ENCODE measurements at regions not wholly inside any gene's neighbourhood (a gene's known extent, or its start where the extent isn't known, plus 50 kb on each side); places are given as distances from the start of the nearest gene placed in this dataset.

DNA sequence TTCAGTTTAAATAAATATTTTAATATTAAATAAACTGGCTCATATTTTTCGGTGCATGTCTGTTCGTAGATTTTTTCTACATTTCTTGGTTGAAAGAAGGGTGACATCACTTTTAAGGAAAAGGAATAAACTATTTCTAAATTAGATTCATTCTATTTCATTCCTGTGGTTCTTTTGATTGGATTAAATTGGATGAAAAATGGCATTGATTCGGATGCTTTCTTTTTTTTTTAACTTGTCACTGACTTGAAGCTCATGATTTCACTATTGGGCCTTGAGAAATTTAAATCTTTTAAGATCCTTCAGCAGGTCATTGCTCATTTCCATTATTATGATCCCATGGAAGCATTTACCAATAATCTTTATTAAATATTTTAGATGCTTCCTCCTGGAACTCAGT lies 113.1 kb upstream of the RASSF8 start:
- no peak for DNase-seq (ENCODE audit: low spot score)
- H3K36me3 ChIP-seq (ENCODE audit: control insufficient read depth in 4 of 4, insufficient read depth in 3 of 4, low read depth in 1 of 4, low read length in 3 of 4): no peaks in the 10 kb centered on the region
- no peak for TF ChIP-seq RXRA (IDR thresholded peaks at IDR 0.05)
- no peak for TF ChIP-seq FOXA2 (IDR thresholded peaks at IDR 0.05)
- TF ChIP-seq NR2F2 (IDR thresholded peaks at IDR 0.05): no peak
- TF ChIP-seq GABPA (IDR thresholded peaks at IDR 0.05 in 1 of 2, conservative IDR thresholded peaks at IDR 0.05 in 1 of 2): no peak
- TF ChIP-seq, protein P1, sequence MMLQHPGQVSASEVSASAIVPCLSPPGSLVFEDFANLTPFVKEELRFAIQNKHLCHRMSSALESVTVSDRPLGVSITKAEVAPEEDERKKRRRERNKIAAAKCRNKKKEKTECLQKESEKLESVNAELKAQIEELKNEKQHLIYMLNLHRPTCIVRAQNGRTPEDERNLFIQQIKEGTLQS (IDR thresholded peaks at IDR 0.05): no peak
- no peak overlapping the region for H3K27ac ChIP-seq (ENCODE audit: low read depth in 1 of 2, low read length in 2 of 2)
- H3K27me3 ChIP-seq (ENCODE audit: control insufficient read depth in 4 of 4, insufficient read depth in 4 of 4, low read length in 3 of 4): no peaks in the 10 kb centered on the region
- 92% methylated on average over 3 of the region's 3 CpGs for WGBS
- no peak overlapping the region for H3K9ac ChIP-seq (ENCODE audit: low read depth in 1 of 2, low read length in 2 of 2)
- H3K4me1 ChIP-seq (ENCODE audit: control insufficient read depth in 4 of 4, insufficient read depth in 4 of 4, low read length in 3 of 4): no peaks in the 10 kb centered on the region
- no peak overlapping the region for H3K4me3 ChIP-seq (ENCODE audit: low read depth in 1 of 3, low read length in 3 of 3)
- H3K9me3 ChIP-seq (ENCODE audit: control insufficient read depth in 4 of 4, low read length in 3 of 4): no peaks in the 10 kb centered on the region

GRCh38 chr12:25852792-25853191 lies 105.7 kb upstream of the RASSF8 start:
- TF ChIP-seq NR2F2 (IDR thresholded peaks at IDR 0.05) (no peak), FOXA2 (IDR thresholded peaks at IDR 0.05) (peak; percentile 47)
- TF ChIP-seq, protein P1 (IDR thresholded peaks at IDR 0.05): no peak
- DNase-seq (ENCODE audit: low spot score): no peak
- no peak overlapping the region for H3K4me3 ChIP-seq (ENCODE audit: low read depth in 1 of 3, low read length in 3 of 3)
- H3K4me1 ChIP-seq (ENCODE audit: control insufficient read depth in 4 of 4, insufficient read depth in 4 of 4, low read length in 3 of 4): peaks cover 0 to 10% (median 8%) of the 10 kb centered on the region in 4 donors
- H3K27me3 ChIP-seq (ENCODE audit: control insufficient read depth in 4 of 4, insufficient read depth in 4 of 4, low read length in 3 of 4): no peaks in the 10 kb centered on the region
- H3K9ac ChIP-seq (ENCODE audit: low read depth in 1 of 2, low read length in 2 of 2): no peak overlapping the region
- no peak overlapping the region for H3K27ac ChIP-seq (ENCODE audit: low read depth in 1 of 2, low read length in 2 of 2)
- no peaks in the 10 kb centered on the region for H3K9me3 ChIP-seq (ENCODE audit: control insufficient read depth in 4 of 4, low read length in 3 of 4)
- H3K36me3 ChIP-seq (ENCODE audit: control insufficient read depth in 4 of 4, insufficient read depth in 3 of 4, low read depth in 1 of 4, low read length in 3 of 4): no peaks in the 10 kb centered on the region

DNA sequence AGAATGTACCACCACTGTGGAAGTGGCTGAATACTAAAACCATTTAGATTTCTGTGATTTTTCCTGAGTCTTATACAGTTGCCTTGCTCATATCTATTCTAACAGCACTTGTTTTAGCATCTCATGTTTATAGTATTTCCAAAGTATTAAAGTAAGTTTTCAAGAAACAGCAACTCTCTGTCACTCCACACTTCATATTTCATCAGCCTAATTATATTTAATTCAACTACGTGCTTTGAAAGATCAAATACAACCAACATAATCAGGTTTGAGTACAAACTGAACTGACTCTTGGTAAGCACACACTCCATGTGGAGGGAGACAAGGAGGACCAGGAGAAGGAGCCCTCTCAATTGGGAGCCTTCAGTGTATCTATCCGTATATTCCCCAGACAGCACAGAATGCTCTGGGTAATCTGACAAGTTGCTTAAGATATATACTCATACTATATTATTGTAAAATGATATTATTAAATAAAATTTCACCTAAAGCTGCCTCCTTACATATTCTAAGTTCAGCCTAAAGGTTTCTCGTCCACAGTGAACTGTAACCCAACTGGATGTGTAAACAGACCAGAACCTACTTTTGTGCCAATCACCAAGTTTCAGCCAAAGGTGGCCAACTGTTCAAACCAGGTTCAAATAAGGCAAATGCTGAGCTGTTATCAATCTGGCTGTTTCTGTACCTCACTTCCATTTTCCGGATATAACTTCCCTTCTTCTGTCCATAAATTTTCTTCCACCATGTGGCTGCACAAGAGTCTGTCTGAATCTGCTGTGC lies 105.0 kb upstream of the RASSF8 start:
- H3K9ac ChIP-seq (ENCODE audit: low read depth in 1 of 2, low read length in 2 of 2): no peak overlapping the region
- H3K9me3 ChIP-seq (ENCODE audit: control insufficient read depth in 4 of 4, low read length in 3 of 4): no peaks in the 10 kb centered on the region
- no peaks in the 10 kb centered on the region for H3K36me3 ChIP-seq (ENCODE audit: control insufficient read depth in 4 of 4, insufficient read depth in 3 of 4, low read depth in 1 of 4, low read length in 3 of 4)
- H3K27me3 ChIP-seq (ENCODE audit: control insufficient read depth in 4 of 4, insufficient read depth in 4 of 4, low read length in 3 of 4): no peaks in the 10 kb centered on the region
- H3K4me3 ChIP-seq (ENCODE audit: low read depth in 1 of 3, low read length in 3 of 3): no peak overlapping the region
- peak; percentile 23 to 43 for TF ChIP-seq RXRA (IDR thresholded peaks at IDR 0.05)
- TF ChIP-seq RAD21 (IDR thresholded peaks at IDR 0.05): no peak
- DNase-seq (ENCODE audit: low spot score): no peak
- H3K4me1 ChIP-seq (ENCODE audit: control insufficient read depth in 4 of 4, insufficient read depth in 4 of 4, low read length in 3 of 4): peaks cover 0 to 10% (median 8%) of the 10 kb centered on the region in 4 donors
- H3K27ac ChIP-seq (ENCODE audit: low read depth in 1 of 2, low read length in 2 of 2): no peak overlapping the region
- 48% methylated on average over 4 of the region's 4 CpGs for WGBS

DNA sequence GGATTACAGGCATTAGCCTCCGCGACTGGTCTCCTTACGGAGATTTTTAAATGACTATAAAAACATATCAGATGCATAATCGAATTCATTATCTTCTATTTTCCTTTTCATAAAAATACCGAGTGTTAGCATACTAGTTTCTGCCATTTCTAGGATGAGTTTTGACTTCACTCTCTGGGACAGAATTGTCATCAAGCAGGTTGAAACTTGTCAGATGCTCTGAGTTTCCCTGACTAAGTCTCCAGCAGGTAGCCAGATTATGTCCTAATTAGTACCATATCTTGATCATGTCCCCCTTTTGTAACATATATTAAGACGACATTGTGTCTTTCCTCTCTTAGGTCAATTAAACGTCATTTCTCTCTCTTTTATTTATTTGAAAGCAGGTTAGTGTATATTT lies 103.5 kb upstream of the RASSF8 start:
- no peaks in the 10 kb centered on the region for H3K36me3 ChIP-seq (ENCODE audit: control insufficient read depth in 4 of 4, insufficient read depth in 3 of 4, low read depth in 1 of 4, low read length in 3 of 4)
- H3K4me1 ChIP-seq (ENCODE audit: control insufficient read depth in 4 of 4, insufficient read depth in 4 of 4, low read length in 3 of 4): peaks cover 0 to 10% (median 8%) of the 10 kb centered on the region in 4 donors
- TF ChIP-seq, protein P1 (IDR thresholded peaks at IDR 0.05): no peak
- TF ChIP-seq GABPA (IDR thresholded peaks at IDR 0.05 in 1 of 2, conservative IDR thresholded peaks at IDR 0.05 in 1 of 2): no peak
- no peak for TF ChIP-seq CTCF (IDR thresholded peaks at IDR 0.05; ENCODE audit: low read depth, low read length, missing input control)
- no peak for TF ChIP-seq MAX (IDR thresholded peaks at IDR 0.05)
- TF ChIP-seq TAF1 (conservative IDR thresholded peaks at IDR 0.05): no peak
- TF ChIP-seq HNF4A (conservative IDR thresholded peaks at IDR 0.05): no peak
- no peak for TF ChIP-seq EGR1 (IDR thresholded peaks at IDR 0.05; ENCODE audit: low read depth in 2 of 2)
- H3K9ac ChIP-seq (ENCODE audit: low read depth in 1 of 2, low read length in 2 of 2): no peak overlapping the region
- H3K27me3 ChIP-seq (ENCODE audit: control insufficient read depth in 4 of 4, insufficient read depth in 4 of 4, low read length in 3 of 4): no peaks in the 10 kb centered on the region
- no peak for DNase-seq (ENCODE audit: low spot score)
- H3K27ac ChIP-seq (ENCODE audit: low read depth in 1 of 2, low read length in 2 of 2): no peak overlapping the region
- H3K9me3 ChIP-seq (ENCODE audit: control insufficient read depth in 4 of 4, low read length in 3 of 4): no peaks in the 10 kb centered on the region
- H3K4me3 ChIP-seq (ENCODE audit: low read depth in 1 of 3, low read length in 3 of 3): no peak overlapping the region
- WGBS: 94% methylated on average over 7 of the region's 7 CpGs

Data from liver (tissue), 8 donors.